GM10248 (cell line): ENCODE measurements at regions not wholly inside any gene's neighbourhood (a gene's known extent, or its start where the extent isn't known, plus 50 kb on each side); places are given as distances from the start of the nearest gene placed in this dataset.

Experiments
- CTCF ChIA-PET: fragments of 300-600 bp; sonication (Branson Sonifier 250); formaldehyde crosslinking; extraction: SDS; loops from one replicate; lab custom pipeline; 2021; ENCODE audit warnings: antibody characterized with exemption; lab: Yijun Ruan, JAX
- POLR2A ChIA-PET: fragments of 350-650 bp; sonication (Branson Sonifier 250); formaldehyde crosslinking; extraction: SDS; loops from one replicate; lab custom pipeline; 2020; ENCODE audit warnings: antibody characterized with exemption; lab: Yijun Ruan, JAX
- DNase-seq: peaks from one replicate; pipeline ENCODE4 v3.0.0; 2012; ENCODE audit errors: extremely low spot score
- CTCF ChIP-seq: IDR thresholded peaks from 2 replicates; pipeline ENCODE4 v1.5.1; 2012; ENCODE audit warnings: mild to moderate bottlenecking, low read depth; ENCODE audit errors: extremely low read depth, missing control alignments, control extremely low read depth

DNA sequence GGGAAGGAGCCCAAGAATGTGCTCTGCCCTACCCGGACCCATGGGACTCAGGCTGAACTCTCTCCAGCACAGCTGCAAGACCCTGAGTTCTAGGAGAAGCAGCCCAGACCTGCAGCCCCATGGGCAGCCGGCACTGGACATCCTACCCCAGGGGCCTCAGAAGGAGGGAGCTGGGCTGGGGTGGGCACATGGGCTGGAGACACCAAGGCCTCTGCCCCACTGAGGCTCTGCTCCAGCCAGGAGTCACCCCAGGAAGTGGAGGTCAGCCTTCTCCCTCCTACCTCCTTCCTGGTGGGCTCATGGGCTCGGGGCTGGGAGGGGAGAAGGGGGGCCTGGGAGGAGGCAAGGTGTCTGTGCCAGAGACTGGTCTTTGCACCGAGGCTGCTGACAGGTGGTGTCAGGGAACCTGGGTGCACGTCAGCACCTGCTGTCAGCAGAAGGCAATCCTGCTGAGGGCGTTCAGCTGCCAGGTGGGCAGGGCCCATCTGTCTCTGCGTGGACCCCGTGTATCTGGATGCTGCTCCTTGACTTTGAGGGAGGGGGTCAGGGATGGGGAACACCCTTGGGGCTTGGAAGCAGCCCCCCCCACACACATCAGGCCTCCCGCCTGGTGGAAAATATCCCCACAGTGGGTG, 95.2 kb downstream of the PDGFA start:
- ChIA-PET POLR2A (no interaction called here), CTCF (no interaction called here)
- no peak for TF ChIP-seq CTCF
- DNase-seq: no peak

DNA sequence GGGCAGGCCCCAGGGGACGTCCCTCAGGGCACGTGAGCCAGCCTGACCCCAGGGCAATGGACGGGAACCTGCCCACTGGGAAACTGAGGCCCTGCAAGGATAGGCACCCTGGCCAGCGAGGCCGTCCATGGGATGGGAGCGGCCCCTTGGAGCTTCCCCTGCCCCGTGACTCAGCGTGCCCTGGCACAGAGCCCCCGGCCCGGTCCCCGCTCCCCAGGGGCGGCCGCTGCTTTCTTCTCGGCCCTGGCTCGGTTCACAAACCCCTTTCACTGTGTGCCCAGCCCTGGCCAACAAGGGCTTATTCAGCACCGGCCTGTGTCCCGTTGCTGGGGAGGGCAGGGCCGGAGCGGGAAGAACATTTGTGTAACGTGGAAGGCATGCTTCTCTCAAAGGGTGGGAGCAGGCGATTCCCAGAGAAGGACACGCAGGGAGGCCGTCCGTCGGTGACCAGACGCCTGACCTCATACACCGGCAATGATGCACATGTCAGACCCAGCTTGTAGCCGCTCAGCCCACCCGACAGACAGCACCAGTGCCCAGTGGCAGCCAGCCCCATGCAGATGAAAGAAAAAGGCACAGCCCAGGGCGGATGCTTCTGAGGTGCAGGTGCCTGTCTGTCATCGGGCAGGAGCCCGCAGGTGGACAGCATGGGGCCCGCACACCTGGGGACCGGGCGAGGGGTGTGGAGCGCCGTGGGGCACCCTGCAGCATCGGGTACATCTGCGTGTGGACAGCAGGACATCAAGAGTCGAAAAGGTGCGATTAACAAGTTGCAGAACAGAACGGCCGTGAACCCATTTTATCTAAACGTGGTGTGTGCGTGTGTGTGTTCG, 94.5 kb downstream of the PDGFA start:
- POLR2A ChIA-PET: no interaction called here
- CTCF ChIA-PET: no interaction called here
- no peak for TF ChIP-seq CTCF
- no peak for DNase-seq

DNA sequence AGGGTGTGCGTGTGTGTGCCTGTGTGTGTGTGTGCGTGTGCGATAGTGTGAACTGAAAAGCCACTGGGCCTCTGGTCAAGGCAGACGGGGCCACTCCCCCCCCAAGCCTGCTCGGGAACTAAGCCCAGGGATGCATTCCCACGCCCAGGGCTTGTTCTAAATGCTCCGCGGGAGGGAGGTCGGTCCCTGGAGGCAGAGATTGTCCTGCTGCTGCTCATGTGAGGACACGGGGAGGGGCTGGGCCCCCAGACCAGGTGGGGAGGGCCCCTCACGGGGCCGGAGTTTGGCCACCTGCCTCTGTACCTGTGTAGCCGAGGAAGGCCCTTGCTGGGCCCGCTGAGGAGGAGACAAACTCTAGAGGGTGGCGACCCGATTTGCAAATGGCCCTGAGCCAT, 93.9 kb downstream of the PDGFA start:
- DNase-seq: no peak
- ChIA-PET POLR2A (no interaction called here), CTCF (no interaction called here)
- TF ChIP-seq CTCF: no peak

DNA sequence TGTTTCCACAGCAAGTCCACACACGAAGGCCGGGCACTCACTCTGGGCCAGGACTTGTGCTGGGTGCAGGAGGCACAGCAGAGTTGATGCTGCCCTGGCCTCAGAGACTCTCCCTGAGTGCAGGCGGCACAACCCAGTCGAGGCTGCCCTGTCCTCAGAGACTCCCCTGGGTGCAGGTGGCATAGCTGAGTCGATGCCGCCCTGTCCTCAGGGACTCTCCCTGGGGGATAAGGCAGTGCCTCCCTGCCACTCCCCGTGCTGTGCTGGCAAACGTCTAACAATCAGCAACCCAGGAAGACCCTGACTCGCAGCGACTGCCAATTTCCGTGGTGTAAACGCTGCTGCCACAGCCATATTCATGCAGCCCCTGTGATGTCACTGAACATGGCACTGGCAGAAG, 93.1 kb downstream of the PDGFA start:
- TF ChIP-seq CTCF: no peak
- no peak for DNase-seq
- POLR2A ChIA-PET: no interaction called here
- CTCF ChIA-PET: no interaction called here

DNA sequence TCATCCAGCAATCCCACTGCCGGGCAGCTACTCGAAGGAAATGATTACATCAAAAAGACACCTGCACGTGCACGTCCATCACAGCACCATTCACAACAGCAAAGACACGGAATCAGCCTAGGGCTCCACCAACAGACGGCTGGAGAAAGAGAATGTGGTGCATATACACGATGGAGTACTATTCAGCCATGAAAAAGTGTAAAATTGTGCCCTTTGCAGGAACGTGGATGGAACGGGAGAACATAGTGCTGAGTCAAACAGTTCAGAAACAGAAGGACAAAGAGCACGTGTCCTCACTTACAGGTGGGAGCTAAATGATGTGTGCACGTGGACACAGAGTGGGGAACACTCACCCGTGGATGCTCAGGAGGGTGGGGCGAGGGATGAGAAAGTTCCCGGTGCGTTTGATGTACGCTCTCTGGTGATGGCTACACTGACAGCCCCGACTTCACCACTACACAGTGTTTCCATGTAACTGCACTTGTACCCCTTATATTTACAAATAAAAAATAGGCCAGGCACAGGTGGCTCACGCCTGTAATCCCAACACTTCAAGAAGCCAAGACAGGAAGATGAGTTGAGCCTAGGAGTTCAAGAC, 92.0 kb downstream of the PDGFA start:
- DNase-seq: no peak
- ChIA-PET POLR2A (no interaction called here), CTCF (no interaction called here)
- no peak for TF ChIP-seq CTCF

- no peak for TF ChIP-seq CTCF
- ChIA-PET POLR2A (no interaction called here), CTCF (no interaction called here)
- DNase-seq: no peak
Observed at GRCh38 chr7:428387-428786, 91.3 kb downstream of the PDGFA start.
